ENCODE measurements at regions not wholly inside any gene's neighbourhood (a gene's known extent, or its start where the extent isn't known, plus 50 kb on each side); places are given as distances from the start of the nearest gene placed in this dataset.

- ATAC-seq (ENCODE audit: insufficient read depth, low FRiP score) = no peak
- H3K27ac ChIP-seq (ENCODE audit: low read depth in 1 of 2, low read length in 1 of 2) = no peak overlapping the region
- no peak overlapping the region for H3K4me3 ChIP-seq
- no peaks in the 10 kb centered on the region for H3K27me3 ChIP-seq (ENCODE audit: control insufficient read depth in 3 of 3, insufficient read depth in 3 of 3, low read length in 2 of 3)
- H3K9ac ChIP-seq (ENCODE audit: insufficient read depth in 1 of 2, low read length in 2 of 2) = no peak overlapping the region
- WGBS, 2 donors = 76 to 80% methylated on average over 5 of the region's 5 CpGs
- peaks cover 0 to 2% (median 0%) of the 10 kb centered on the region in 4 donors for H3K9me3 ChIP-seq (ENCODE audit: control insufficient read depth in 4 of 4, insufficient read depth in 3 of 4, low read length in 3 of 4)
- no peak for TF ChIP-seq CTCF (IDR thresholded peaks at IDR 0.05; ENCODE audit: control extremely low read depth, extremely low read depth)
- DNase-seq = no peak
- H3K36me3 ChIP-seq (ENCODE audit: control insufficient read depth in 4 of 4, insufficient read depth in 4 of 4, low read length in 4 of 4) = no peaks in the 10 kb centered on the region
- no peaks in the 10 kb centered on the region for H3K4me1 ChIP-seq (ENCODE audit: control insufficient read depth in 5 of 5, insufficient read depth in 5 of 5, low read length in 5 of 5)
Observed at GRCh38 chr12:126464153-126464552, 1398.9 kb downstream of the AACS start.

DNA sequence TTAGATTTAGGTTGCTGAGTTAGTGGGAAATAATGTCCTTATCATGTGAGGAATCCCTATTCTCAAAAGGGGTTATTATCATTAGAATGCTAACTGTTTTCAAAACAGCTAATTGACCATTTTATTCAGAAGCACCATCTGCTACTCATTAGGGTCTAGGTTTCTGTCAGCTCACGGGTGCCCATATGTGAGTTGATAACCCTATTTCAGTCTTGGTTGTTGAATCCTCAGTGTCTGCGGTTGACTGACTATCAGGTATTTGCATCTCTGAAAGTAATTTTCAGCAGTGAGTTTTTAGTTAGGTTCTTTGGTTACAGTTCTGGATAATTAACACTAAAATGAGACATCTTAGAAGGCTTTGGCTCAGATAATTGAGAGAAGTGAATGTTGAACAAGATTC is 1404.0 kb downstream of the AACS start:
- 92% methylated on average over 2 of the region's 2 CpGs for WGBS, 2 donors
- Histone ChIP-seq H3K9ac (ENCODE audit: insufficient read depth in 1 of 2, low read length in 2 of 2) (no peak overlapping the region), H3K27ac (ENCODE audit: low read depth in 1 of 2, low read length in 1 of 2) (no peak overlapping the region), H3K36me3 (ENCODE audit: control insufficient read depth in 4 of 4, insufficient read depth in 4 of 4, low read length in 4 of 4) (no peaks in the 10 kb centered on the region), H3K27me3 (ENCODE audit: control insufficient read depth in 3 of 3, insufficient read depth in 3 of 3, low read length in 2 of 3) (no peaks in the 10 kb centered on the region), H3K4me3 (no peak overlapping the region), H3K4me1 (ENCODE audit: control insufficient read depth in 5 of 5, insufficient read depth in 5 of 5, low read length in 5 of 5) (no peaks in the 10 kb centered on the region), H3K9me3 (ENCODE audit: control insufficient read depth in 4 of 4, insufficient read depth in 3 of 4, low read length in 3 of 4) (peaks cover 0 to 6% (median 2%) of the 10 kb centered on the region in 4 donors)
- no peak for TF ChIP-seq CTCF (IDR thresholded peaks at IDR 0.05; ENCODE audit: control extremely low read depth, extremely low read depth)
- no peak for DNase-seq
- ATAC-seq (ENCODE audit: insufficient read depth, low FRiP score) = no peak

GRCh38 chr12:126474703-126475102 is 1409.5 kb downstream of the AACS start:
- H3K9ac ChIP-seq (ENCODE audit: insufficient read depth in 1 of 2, low read length in 2 of 2) = no peak overlapping the region

More at GRCh38 chr12:126474703-126475102, 1409.5 kb downstream of the AACS start:
- no peaks in the 10 kb centered on the region for H3K36me3 ChIP-seq (ENCODE audit: control insufficient read depth in 4 of 4, insufficient read depth in 4 of 4, low read length in 4 of 4)
- no peaks in the 10 kb centered on the region for H3K4me1 ChIP-seq (ENCODE audit: control insufficient read depth in 5 of 5, insufficient read depth in 5 of 5, low read length in 5 of 5)
- no peak for ATAC-seq (ENCODE audit: insufficient read depth, low FRiP score)
- DNase-seq = no peak
- no peak overlapping the region for H3K27ac ChIP-seq (ENCODE audit: low read depth in 1 of 2, low read length in 1 of 2)
- no peak for TF ChIP-seq CTCF (IDR thresholded peaks at IDR 0.05; ENCODE audit: control extremely low read depth, extremely low read depth)
- peaks cover 0 to 6% (median 2%) of the 10 kb centered on the region in 4 donors for H3K9me3 ChIP-seq (ENCODE audit: control insufficient read depth in 4 of 4, insufficient read depth in 3 of 4, low read length in 3 of 4)
- H3K4me3 ChIP-seq = no peak overlapping the region
- no peaks in the 10 kb centered on the region for H3K27me3 ChIP-seq (ENCODE audit: control insufficient read depth in 3 of 3, insufficient read depth in 3 of 3, low read length in 2 of 3)
- WGBS, 2 donors = 91 to 92% methylated on average over 3 of the region's 3 CpGs
